K562 (cell line): ENCODE measurements at regions not wholly inside any gene's neighbourhood (a gene's known extent, or its start where the extent isn't known, plus 50 kb on each side); places are given as distances from the start of the nearest gene placed in this dataset.

ENCODE experiments used
- ATAC-seq: fragments of 200-7000 bp; cut with Tn5 transposase; 3 replicates; pipeline ENCODE4 v1.9.1; 2020; ENCODE audit warnings: moderate library complexity
- BruUV-seq: library from RNA; stranded (reverse); fragments of 400-500 nt; replicated peaks from 2 replicates; lab custom pipeline; 2021; lab: Mats Ljungman, UMichigan
- CTCF ChIA-PET: fragments of 300-600 bp; formaldehyde crosslinking; extraction: SDS; loops from one replicate; lab custom pipeline; 2021; ENCODE audit warnings: low intra/inter-chr PET ratio; lab: Yijun Ruan, JAX
- POLR2A ChIA-PET: fragments of 300-600, 350-650 bp; sonication (Branson Sonifier 250); formaldehyde crosslinking; extraction: SDS; loops from one replicate; lab custom pipeline; 2021; ENCODE audit warnings: antibody characterized with exemption, inconsistent platforms; lab: Yijun Ruan, JAX
- DNase-seq, 4 experiments: peaks; one replicate each; pipeline versions ENCODE4 v3.0.0 to v3.0.0-alpha.2; 2011 to 2018; ENCODE audit warnings: low spot score in 3 of 4, mixed read lengths in 3 of 4; ENCODE audit errors: extremely low read depth in 1 of 4
- FAIRE-seq: peaks from 2 replicates; lab custom pipeline; 2011; peaks lifted over from hg19 to GRCh38; lab: Jason Lieb, UNC
- H2AFZ ChIP-seq: 2 replicates; pipeline ENCODE4 v1.6.0; 2011; ENCODE audit warnings: low read depth, low read length, control low read depth, inconsistent platforms
- H3K27ac ChIP-seq: fragments of 200-600 bp; 3 replicates; pipeline ENCODE4 v1.8.0; 2011; ENCODE audit warnings: low read depth, mild to moderate bottlenecking, control low read depth, inconsistent platforms, low read length, moderate library complexity, mixed read lengths; ENCODE audit errors: extremely low read depth
- H3K27me3 ChIP-seq, 2 experiments: fragments of 300-600 bp in 1 of 2; 2 replicates in 1 of 2; 3 replicates in 1 of 2; pipeline versions ENCODE4 v1.6.0 to v1.8.0; 2011; ENCODE audit warnings: inconsistent platforms in 2 of 2, low read length in 2 of 2, mild to moderate bottlenecking in 1 of 2, mixed read lengths in 1 of 2, moderate library complexity in 1 of 2; ENCODE audit not compliant: control insufficient read depth in 2 of 2, insufficient read depth in 2 of 2
- H3K36me3 ChIP-seq: fragments of 300-600 bp; 3 replicates; pipeline ENCODE4 v1.8.0; 2011; ENCODE audit warnings: mild to moderate bottlenecking, low read length, inconsistent platforms; ENCODE audit not compliant: control insufficient read depth, insufficient read depth
- H3K4me1 ChIP-seq, 2 experiments: fragments of 200-600 bp in 1 of 2; replicated peaks in 1 of 2; 2 replicates in 1 of 2; 3 replicates in 1 of 2; pipeline versions ENCODE4 v1.5.1 to v1.8.0; 2011; ENCODE audit warnings: inconsistent platforms in 2 of 2, low read length in 2 of 2, mild to moderate bottlenecking in 1 of 2, mixed read lengths in 1 of 2, moderate library complexity in 1 of 2; ENCODE audit not compliant: control insufficient read depth in 2 of 2, insufficient read depth in 2 of 2
- H3K4me2 ChIP-seq: 2 replicates; pipeline ENCODE4 v1.6.1; 2011; ENCODE audit warnings: low read length, control low read depth, inconsistent platforms, mixed read lengths; ENCODE audit not compliant: insufficient read depth
- H3K4me3 ChIP-seq: fragments of 200-600 bp; sonication (generic), shearing (Covaris generic); 2 replicates; pipeline ENCODE4 v1.5.1; 2016; ENCODE audit warnings: control low read depth, inconsistent platforms
- H3K79me2 ChIP-seq: fragments of 200-600 bp; 3 replicates; pipeline ENCODE4 v1.8.0; 2011; ENCODE audit warnings: low read length, inconsistent platforms; ENCODE audit not compliant: control insufficient read depth, insufficient read depth
- H3K9ac ChIP-seq, 2 experiments: 2 replicates each; pipeline versions ENCODE4 v1.6.0 to v1.6.1; 2011; ENCODE audit warnings: low read depth in 2 of 2, low read length in 2 of 2, control low read depth in 1 of 2, inconsistent platforms in 1 of 2, mild to moderate bottlenecking in 1 of 2, mixed read lengths in 1 of 2; ENCODE audit not compliant: insufficient read depth in 1 of 2
- H3K9me1 ChIP-seq: one replicate; pipeline ENCODE4 v1.6.0; 2011; ENCODE audit warnings: inconsistent platforms, mild to moderate bottlenecking, low read length, moderate library complexity; ENCODE audit not compliant: control insufficient read depth, insufficient read depth
- H3K9me3 ChIP-seq: replicated peaks from 2 replicates; pipeline ENCODE4 v1.5.1; 2011; ENCODE audit warnings: low read depth, low read length, inconsistent platforms; ENCODE audit not compliant: control insufficient read depth, insufficient read depth
- H4K20me1 ChIP-seq: replicated peaks from 2 replicates; pipeline ENCODE4 v1.6.1; 2011; ENCODE audit warnings: low read length, inconsistent platforms, mixed read lengths; ENCODE audit not compliant: control insufficient read depth, insufficient read depth
- EP400 ChIP-seq: fragments of 450-650 bp; IDR thresholded peaks from 2 replicates; pipeline ENCODE4 v1.6.1; 2017; ENCODE audit warnings: antibody characterized with exemption, mild to moderate bottlenecking, moderate library complexity
- IRF2 ChIP-seq: sonication (generic); formaldehyde crosslinking; IDR thresholded peaks from 2 replicates; pipeline ENCODE4 v1.8.1; 2022; ENCODE audit warnings: mild to moderate bottlenecking, missing genetic modification reagents
- MTA1 ChIP-seq: fragments of 450-650 bp; IDR thresholded peaks from 2 replicates; pipeline ENCODE4 v1.6.1; 2017; ENCODE audit warnings: borderline replicate concordance
- NFIC ChIP-seq: fragments of 450-650 bp; IDR thresholded peaks from 2 replicates; pipeline ENCODE4 v1.6.1; 2017; ENCODE audit warnings: mild to moderate bottlenecking, inconsistent platforms
- NFXL1 ChIP-seq: fragments of 450-650 bp; formaldehyde crosslinking; IDR thresholded peaks from 2 replicates; pipeline ENCODE4 v1.4.0; 2021; ENCODE audit warnings: mild to moderate bottlenecking
- PML ChIP-seq: IDR thresholded peaks from 2 replicates; pipeline ENCODE4 v1.6.1; 2012; ENCODE audit warnings: low read length, inconsistent platforms
- RBBP5 ChIP-seq: fragments of 200-600 bp; sonication (generic); IDR thresholded peaks from 2 replicates; pipeline ENCODE4 v1.6.1; 2012; ENCODE audit warnings: borderline replicate concordance, mild to moderate bottlenecking, low read length, control low read depth, inconsistent platforms; ENCODE audit not compliant: insufficient read depth, poor library complexity, severe bottlenecking
- SIN3A ChIP-seq, 2 experiments: fragments of 150-350 bp in 1 of 2; IDR thresholded peaks; 2 replicates each; pipeline ENCODE4 v1.6.1; 2011 to 2016; ENCODE audit warnings: borderline replicate concordance in 2 of 2, low read depth in 2 of 2, low read length in 2 of 2, mild to moderate bottlenecking in 2 of 2, moderate library complexity in 2 of 2; ENCODE audit not compliant: control insufficient read depth in 1 of 2
- THAP7 ChIP-seq: fragments of 250-450 bp; sonication (Bioruptor Pico); IDR thresholded peaks from 2 replicates; pipeline ENCODE4 v1.5.0; 2021
- ZNF124 ChIP-seq: sonication (generic); formaldehyde crosslinking; IDR thresholded peaks from 2 replicates; pipeline ENCODE4 v1.8.1; 2022; ENCODE audit warnings: missing genetic modification reagents
- WGBS: fragments of 100-300 bp; shearing (Covaris generic); methylation state at CpG from one replicate; pipeline ENCODE4 v1.1.6; 2016; ENCODE audit warnings: low coverage, mixed read lengths; ENCODE audit not compliant: insufficient coverage; ENCODE audit errors: missing lambda C conversion rate; 5-methylcytosine and 5-hydroxymethylcytosine counted together
- in situ Hi-C: fragments of 300-500 bp; cut with MboI; formaldehyde crosslinking; loops from 4 replicates; pipeline ENCODE4 v1.15.0; 2018; ENCODE audit warnings: inconsistent platforms, mixed read lengths
- intact Hi-C: fragments of 100-400 bp; cut with micrococcal nuclease; formaldehyde crosslinking; loops from 2 replicates; pipeline ENCODE4 v1.14.2; 2022
- TF ChIP-seq, protein P1 (sequence below): fragments of 250-450 bp; sonication (Bioruptor Pico); IDR thresholded peaks from 2 replicates; pipeline ENCODE4 v1.4.0; 2020; ENCODE audit warnings: mild to moderate bottlenecking
- TF ChIP-seq, protein P2 (sequence below): sonication (generic); formaldehyde crosslinking; IDR thresholded peaks from 2 replicates; pipeline ENCODE4 v1.8.1; 2023; ENCODE audit warnings: mild to moderate bottlenecking, missing genetic modification reagents, moderate library complexity

GRCh38 chr3:68328049-68328448 is 604.3 kb downstream of the TAFA4 start:
- H2AFZ ChIP-seq: no peak overlapping the region
- no TSS peak for BruUV-seq
- no peak for TF ChIP-seq THAP7
- TF ChIP-seq, all 486 proteins: peak for 0
- FAIRE-seq (no peak), DNase-seq (no peak), ATAC-seq (no peak)
- no peaks in the 10 kb centered on the region for H3K79me2 ChIP-seq
- 0% methylated on average over 3 of the region's 3 CpGs for WGBS
- CTCF ChIA-PET: no interaction called here
- no peaks in the 10 kb centered on the region for H3K9me3 ChIP-seq
- H3K36me3 ChIP-seq: no peaks in the 10 kb centered on the region
- no peaks in the 10 kb centered on the region for H3K27me3 ChIP-seq
- H3K4me2 ChIP-seq: no peak overlapping the region
- intact Hi-C loops: no loop called here
- no peaks in the 10 kb centered on the region for H3K4me1 ChIP-seq
- in situ Hi-C loops: no loop called here
- no peak overlapping the region for H3K9ac ChIP-seq
- H3K4me3 ChIP-seq: no peak overlapping the region
- POLR2A ChIA-PET: no interaction called here
- no peaks in the 10 kb centered on the region for H4K20me1 ChIP-seq
- H3K9me1 ChIP-seq: no peaks in the 10 kb centered on the region
- H3K27ac ChIP-seq: no peak overlapping the region

DNA sequence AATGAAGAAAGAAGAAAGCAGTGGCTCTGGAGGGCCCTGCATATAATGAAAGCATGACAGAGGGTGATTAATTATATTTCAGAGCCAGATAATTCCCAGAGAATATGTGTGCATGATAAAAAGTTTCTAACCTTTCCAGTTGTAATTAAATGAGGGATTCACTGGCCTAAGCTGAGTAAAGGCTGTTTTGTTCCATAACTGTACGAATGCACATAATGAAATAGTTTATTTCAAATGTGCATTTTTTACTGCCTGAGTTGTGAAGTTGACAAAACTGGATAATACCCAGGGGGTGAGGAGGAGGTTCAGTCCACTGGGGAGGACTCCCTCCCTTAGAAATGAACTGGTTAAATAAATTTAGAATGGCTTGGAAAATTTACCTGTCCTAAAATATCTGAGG is 616.4 kb downstream of the TAFA4 start:
- intact Hi-C loops: no loop called here
- Histone ChIP-seq H3K27me3 (no peaks in the 10 kb centered on the region), H3K4me1 (no peaks in the 10 kb centered on the region), H3K9me3 (no peaks in the 10 kb centered on the region), H3K9me1 (no peaks in the 10 kb centered on the region), H3K36me3 (no peaks in the 10 kb centered on the region), H3K27ac (no peak overlapping the region), H4K20me1 (no peaks in the 10 kb centered on the region), H3K4me2 (no peak overlapping the region), H3K4me3 (no peak overlapping the region), H2AFZ (no peak overlapping the region), H3K79me2 (no peaks in the 10 kb centered on the region), H3K9ac (no peak overlapping the region)
- no TSS peak for BruUV-seq
- FAIRE-seq (no peak), DNase-seq (no peak), ATAC-seq (no peak)
- ChIA-PET CTCF (no interaction called here), POLR2A (no interaction called here)
- in situ Hi-C loops: no loop called here
- WGBS: 0% methylated on average over 1 of the region's 1 CpG
- TF ChIP-seq PML: no peak
- TF ChIP-seq SIN3A (IDR thresholded peaks at IDR 0.05; ENCODE audit: borderline replicate concordance in 2 of 2, control insufficient read depth in 1 of 2, low read depth in 2 of 2, low read length in 2 of 2): no peak
- TF ChIP-seq NFIC: no peak
- no peak for TF ChIP-seq ZNF124 (CRISPR knock-in tag)
- TF ChIP-seq IRF2 (CRISPR knock-in tag): no peak
- no peak for TF ChIP-seq RBBP5
- TF ChIP-seq MTA1: no peak
- no peak for TF ChIP-seq NFXL1 (CRISPR knock-in tag)
- TF ChIP-seq, protein P1, sequence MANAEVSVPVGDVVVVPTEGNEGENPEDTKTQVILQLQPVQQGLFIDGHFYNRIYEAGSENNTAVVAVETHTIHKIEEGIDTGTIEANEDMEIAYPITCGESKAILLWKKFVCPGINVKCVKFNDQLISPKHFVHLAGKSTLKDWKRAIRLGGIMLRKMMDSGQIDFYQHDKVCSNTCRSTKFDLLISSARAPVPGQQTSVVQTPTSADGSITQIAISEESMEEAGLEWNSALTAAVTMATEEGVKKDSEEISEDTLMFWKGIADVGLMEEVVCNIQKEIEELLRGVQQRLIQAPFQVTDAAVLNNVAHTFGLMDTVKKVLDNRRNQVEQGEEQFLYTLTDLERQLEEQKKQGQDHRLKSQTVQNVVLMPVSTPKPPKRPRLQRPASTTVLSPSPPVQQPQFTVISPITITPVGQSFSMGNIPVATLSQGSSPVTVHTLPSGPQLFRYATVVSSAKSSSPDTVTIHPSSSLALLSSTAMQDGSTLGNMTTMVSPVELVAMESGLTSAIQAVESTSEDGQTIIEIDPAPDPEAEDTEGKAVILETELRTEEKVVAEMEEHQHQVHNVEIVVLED (CRISPR knock-in tag): no peak
- TF ChIP-seq EP400: no peak
- TF ChIP-seq, protein P2, sequence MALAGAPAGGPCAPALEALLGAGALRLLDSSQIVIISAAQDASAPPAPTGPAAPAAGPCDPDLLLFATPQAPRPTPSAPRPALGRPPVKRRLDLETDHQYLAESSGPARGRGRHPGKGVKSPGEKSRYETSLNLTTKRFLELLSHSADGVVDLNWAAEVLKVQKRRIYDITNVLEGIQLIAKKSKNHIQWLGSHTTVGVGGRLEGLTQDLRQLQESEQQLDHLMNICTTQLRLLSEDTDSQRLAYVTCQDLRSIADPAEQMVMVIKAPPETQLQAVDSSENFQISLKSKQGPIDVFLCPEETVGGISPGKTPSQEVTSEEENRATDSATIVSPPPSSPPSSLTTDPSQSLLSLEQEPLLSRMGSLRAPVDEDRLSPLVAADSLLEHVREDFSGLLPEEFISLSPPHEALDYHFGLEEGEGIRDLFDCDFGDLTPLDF (CRISPR knock-in tag): no peak
